Prostate gland (tissue), 2 donors: ENCODE measurements at regions not wholly inside any gene's neighbourhood (a gene's known extent, or its start where the extent isn't known, plus 50 kb on each side); places are given as distances from the start of the nearest gene placed in this dataset.
"Not testable (repeated sequence)": the region's sequence is repeated elsewhere in the genome, so short reads cannot be mapped to it uniquely, and the experiment has no call there.

Experiments
- CTCF ChIP-seq, 4 experiments: fragments of 200-600 bp in 2 of 4; fragments of 450-650 bp in 2 of 4; sonication (generic) in 2 of 4; IDR thresholded peaks; 1 replicate in 3 of 4; 2 replicates in 1 of 4; pipeline ENCODE4 v1.5.1; 2016 to 2019; ENCODE audit warnings: antibody characterized with exemption in 4 of 4, mild to moderate bottlenecking in 2 of 4, moderate library complexity in 2 of 4
- POLR2A ChIP-seq: fragments of 450-650 bp; IDR thresholded peaks from one replicate; pipeline ENCODE4 v1.6.1; 2016; ENCODE audit warnings: antibody characterized with exemption, mild to moderate bottlenecking
- POLR2AphosphoS5 ChIP-seq: sonication (generic); formaldehyde crosslinking; IDR thresholded peaks from one replicate; pipeline ENCODE4 v1.6.1; 2017; ENCODE audit warnings: antibody characterized with exemption

DNA sequence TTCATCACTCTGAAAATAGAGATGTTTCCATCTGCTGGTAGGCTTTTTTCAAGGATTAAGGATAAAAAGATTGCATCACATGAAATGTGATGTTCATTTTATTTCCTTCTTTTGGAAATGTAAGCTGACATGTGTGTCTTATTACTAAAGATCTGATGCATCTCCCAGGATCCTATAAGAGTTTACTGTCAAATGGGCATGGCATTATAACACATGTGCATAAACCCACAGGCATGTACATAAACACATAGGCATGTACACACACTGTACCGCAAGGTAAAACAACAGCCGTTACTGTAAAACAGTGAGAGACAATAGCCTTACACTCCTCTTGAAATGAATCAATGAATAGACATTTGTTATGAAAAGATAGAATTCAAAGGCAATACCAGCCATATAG is 65.2 kb upstream of the MXRA5 start:
- not testable (repeated sequence) for TF ChIP-seq CTCF (IDR thresholded peaks at IDR 0.05); POLR2A; POLR2AphosphoS5
